IMR-90 (cell line): ENCODE measurements at regions not wholly inside any gene's neighbourhood (a gene's known extent, or its start where the extent isn't known, plus 50 kb on each side); places are given as distances from the start of the nearest gene placed in this dataset.
"Not testable (repeated sequence)": the region's sequence is repeated elsewhere in the genome, so short reads cannot be mapped to it uniquely, and the experiment has no call there.

Experiments used
- ATAC-seq: fragments of 200-7000 bp; cut with Tn5 transposase; 2 replicates; pipeline ENCODE4 v1.9.1; 2020; ENCODE audit warnings: low read depth, mild to moderate bottlenecking, moderate library complexity
- BruUV-seq: library from RNA; stranded (reverse); fragments of 400-500 nt; replicated peaks from 2 replicates; lab custom pipeline; 2021; lab: Mats Ljungman, UMichigan
- CTCF ChIA-PET: fragments of 300-600 bp; formaldehyde crosslinking; extraction: SDS; loops from one replicate; lab custom pipeline; 2021; ENCODE audit warnings: antibody characterized with exemption; lab: Yijun Ruan, JAX
- POLR2A ChIA-PET: fragments of 300-600 bp; sonication (Branson Sonifier 250); formaldehyde crosslinking; loops from one replicate; lab custom pipeline; 2022; ENCODE audit warnings: antibody characterized with exemption; ENCODE audit not compliant: unreplicated experiment; lab: Charles Lee
- DNase-seq: peaks from one replicate; pipeline ENCODE4 v3.0.0; 2013
- H2AFZ ChIP-seq: replicated peaks from 2 replicates; pipeline ENCODE3; 2013; ENCODE audit warnings: low read length, mild to moderate bottlenecking; ENCODE audit not compliant: poor library complexity
- H2AK5ac ChIP-seq: 2 replicates; pipeline ENCODE4 v1.6.1; 2013; ENCODE audit warnings: low read depth, low read length, inconsistent platforms
- H2AK9ac ChIP-seq: replicated peaks from 2 replicates; pipeline ENCODE3; 2013; ENCODE audit warnings: mild to moderate bottlenecking, low read depth, low read length, moderate library complexity; ENCODE audit not compliant: poor library complexity
- H2BK120ac ChIP-seq: 2 replicates; pipeline ENCODE4 v1.6.1; 2013; ENCODE audit warnings: low read depth, low read length, inconsistent platforms
- H2BK15ac ChIP-seq: 3 replicates; pipeline ENCODE4 v1.6.1; 2013; ENCODE audit warnings: low read depth, low read length, inconsistent platforms
- H2BK20ac ChIP-seq: 2 replicates; pipeline ENCODE4 v1.6.1; 2013; ENCODE audit warnings: low read depth, mild to moderate bottlenecking, inconsistent platforms, low read length, moderate library complexity
- H2BK5ac ChIP-seq: 2 replicates; pipeline ENCODE4 v1.6.1; 2013; ENCODE audit warnings: mild to moderate bottlenecking, low read depth, low read length, inconsistent platforms; ENCODE audit not compliant: poor library complexity, severe bottlenecking
- H3K14ac ChIP-seq: replicated peaks from 2 replicates; pipeline ENCODE4 v1.6.1; 2013; ENCODE audit warnings: low read depth, low read length, inconsistent platforms
- H3K18ac ChIP-seq: 2 replicates; pipeline ENCODE4 v1.6.1; 2013; ENCODE audit warnings: low read depth, low read length, control low read depth
- H3K23ac ChIP-seq: 2 replicates; pipeline ENCODE4 v1.6.1; 2013; ENCODE audit warnings: low read depth, low read length, inconsistent platforms
- H3K27ac ChIP-seq: 2 replicates; pipeline ENCODE4 v1.5.1; 2013; ENCODE audit warnings: mild to moderate bottlenecking, control low read depth, low read length; ENCODE audit not compliant: insufficient read depth
- H3K27me3 ChIP-seq: 2 replicates; pipeline ENCODE4 v1.6.1; 2013; ENCODE audit warnings: low read length; ENCODE audit not compliant: control insufficient read depth, insufficient read depth
- H3K36me3 ChIP-seq: 2 replicates; pipeline ENCODE4 v1.6.1; 2013; ENCODE audit warnings: low read length, mixed read lengths; ENCODE audit not compliant: control insufficient read depth, insufficient read depth
- H3K4ac ChIP-seq: 2 replicates; pipeline ENCODE4 v1.6.1; 2013; ENCODE audit warnings: low read depth, low read length, inconsistent platforms
- H3K4me1 ChIP-seq: 2 replicates; pipeline ENCODE4 v1.6.1; 2013; ENCODE audit warnings: low read length, mixed read lengths; ENCODE audit not compliant: control insufficient read depth, insufficient read depth
- H3K4me2 ChIP-seq: 2 replicates; pipeline ENCODE4 v1.6.1; 2013; ENCODE audit warnings: low read depth, mild to moderate bottlenecking, control low read depth, low read length, moderate library complexity
- H3K4me3 ChIP-seq: 2 replicates; pipeline ENCODE4 v1.5.1; 2013; ENCODE audit warnings: low read depth, mild to moderate bottlenecking, control low read depth, low read length, moderate library complexity; ENCODE audit not compliant: insufficient read depth
- H3K56ac ChIP-seq: 2 replicates; pipeline ENCODE4 v1.6.1; 2013; ENCODE audit warnings: low read length, inconsistent platforms; ENCODE audit not compliant: insufficient read depth; ENCODE audit errors: extremely low read depth
- H3K79me1 ChIP-seq, 2 experiments: 2 replicates each; pipeline ENCODE4 v1.6.1; 2013; ENCODE audit warnings: low read length in 2 of 2, inconsistent platforms in 1 of 2, low read depth in 1 of 2
- H3K9ac ChIP-seq: 2 replicates; pipeline ENCODE4 v1.6.1; 2013; ENCODE audit warnings: low read depth, low read length, control low read depth
- H3K9me1 ChIP-seq: 2 replicates; pipeline ENCODE4 v1.6.1; 2013; ENCODE audit warnings: low read length, inconsistent platforms; ENCODE audit not compliant: insufficient read depth
- H3K9me3 ChIP-seq: 2 replicates; pipeline ENCODE4 v1.6.1; 2013; ENCODE audit warnings: low read length; ENCODE audit not compliant: control insufficient read depth, insufficient read depth
- H4K20me1 ChIP-seq: 2 replicates; pipeline ENCODE4 v1.6.1; 2013; ENCODE audit warnings: low read length, inconsistent platforms; ENCODE audit not compliant: insufficient read depth
- H4K5ac ChIP-seq: 2 replicates; pipeline ENCODE4 v1.6.1; 2013; ENCODE audit warnings: mild to moderate bottlenecking, low read depth, low read length, control low read depth
- H4K8ac ChIP-seq, 2 experiments: 2 replicates each; pipeline ENCODE4 v1.6.1; 2013; ENCODE audit warnings: low read depth in 2 of 2, low read length in 2 of 2, control low read depth in 1 of 2, inconsistent platforms in 1 of 2
- H4K91ac ChIP-seq: 2 replicates; pipeline ENCODE4 v1.6.1; 2013; ENCODE audit warnings: low read depth, low read length, inconsistent platforms; ENCODE audit not compliant: insufficient read depth
- WGBS, 2 experiments: methylation state at CpG; one replicate each; pipeline versions ENCODE4 v1.1.5 to v1.1.7; 2013; ENCODE audit warnings: missing lambda C conversion rate in 2 of 2; ENCODE audit not compliant: insufficient read length in 1 of 2; ENCODE audit errors: extremely low coverage in 2 of 2; 5-methylcytosine and 5-hydroxymethylcytosine counted together
- dilution Hi-C: fragments of 300-500 bp; cut with HindIII; formaldehyde crosslinking; loops from one replicate; pipeline ENCODE4 v1.14.3; 2018; ENCODE audit warnings: low sequenced_read_pairs; ENCODE audit not compliant: unreplicated experiment
- in situ Hi-C: fragments of 300-500 bp; cut with MboI; formaldehyde crosslinking; loops from 3 replicates; pipeline ENCODE4 v1.14.3; 2019; ENCODE audit warnings: low sequenced_read_pairs, inconsistent platforms, mixed read lengths
- intact Hi-C: fragments of 100-400 bp; cut with micrococcal nuclease; formaldehyde crosslinking; loops from 2 replicates; pipeline ENCODE4 v1.10.0; 2022

DNA sequence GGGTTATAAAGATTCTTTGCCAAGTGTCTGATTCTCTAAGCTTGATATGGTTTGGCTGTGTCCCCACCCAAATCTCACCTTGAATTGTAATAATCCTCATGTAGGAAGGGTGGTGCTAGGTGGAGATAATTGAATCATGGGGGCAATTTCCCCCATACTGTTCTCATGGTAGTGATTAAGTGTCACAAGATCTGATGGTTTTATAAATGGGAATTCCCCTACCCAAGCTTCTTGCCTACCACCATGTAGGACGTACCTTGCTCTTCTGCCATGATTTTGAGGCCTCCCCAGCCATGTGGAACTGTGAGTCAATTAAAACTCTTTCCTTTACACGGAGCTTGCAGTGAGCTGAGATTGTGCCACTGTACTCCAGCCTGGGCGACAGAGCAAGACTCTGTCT is 524.6 kb downstream of the RNF144A start:
- H3K23ac ChIP-seq, H3K9ac ChIP-seq, H3K4ac ChIP-seq, H3K36me3 ChIP-seq, H2BK120ac ChIP-seq, H2AK5ac ChIP-seq, POLR2A ChIA-PET, H4K91ac ChIP-seq, intact Hi-C loops, H4K5ac ChIP-seq, H3K27ac ChIP-seq, H2BK20ac ChIP-seq, H3K27me3 ChIP-seq, H2BK15ac ChIP-seq, ATAC-seq, H3K18ac ChIP-seq, in situ Hi-C loops, H3K79me1 ChIP-seq, H2BK5ac ChIP-seq, H3K4me2 ChIP-seq, H3K56ac ChIP-seq, H3K4me1 ChIP-seq, dilution Hi-C loops, DNase-seq, H3K4me3 ChIP-seq, H2AK9ac ChIP-seq, H2AFZ ChIP-seq, H3K14ac ChIP-seq, H3K9me3 ChIP-seq, H4K8ac ChIP-seq, H4K20me1 ChIP-seq, H3K9me1 ChIP-seq, BruUV-seq: not testable (repeated sequence)
- CTCF ChIA-PET = interaction anchor here (1.4 kb wide), 1 partner anchor 15 kb away, joined by 4 read pairs; no protein-coding TSS in a partner anchor
- WGBS, 2 experiments = no CpG with 5 or more reads among the region's 3 CpGs
